HEK293T (cell line): ENCODE measurements at regions not wholly inside any gene's neighbourhood (a gene's known extent, or its start where the extent isn't known, plus 50 kb on each side); places are given as distances from the start of the nearest gene placed in this dataset.

Experiments
- ARNT ChIP-seq: fragments of 450-650 bp; IDR thresholded peaks from 2 replicates; pipeline ENCODE4 v1.6.1; 2017; ENCODE audit warnings: mild to moderate bottlenecking
- BHLHE40 ChIP-seq: fragments of 450-650 bp; IDR thresholded peaks from 2 replicates; pipeline ENCODE4 v1.6.1; 2016; ENCODE audit warnings: mild to moderate bottlenecking, moderate library complexity, borderline replicate concordance
- ELF4 ChIP-seq: fragments of 450-650 bp; IDR thresholded peaks from 2 replicates; pipeline ENCODE4 v1.6.1; 2017; ENCODE audit warnings: antibody characterized with exemption
- FOXK2 ChIP-seq: fragments of 450-650 bp; IDR thresholded peaks from 2 replicates; pipeline ENCODE4 v1.6.1; 2016; ENCODE audit warnings: mild to moderate bottlenecking
- FOXM1 ChIP-seq: fragments of 450-650 bp; IDR thresholded peaks from 2 replicates; pipeline ENCODE4 v1.6.1; 2017; ENCODE audit warnings: mild to moderate bottlenecking, borderline replicate concordance
- L3MBTL2 ChIP-seq: fragments of 450-650 bp; conservative IDR thresholded peaks from 2 replicates; pipeline ENCODE4 v1.6.1; 2016; ENCODE audit warnings: mild to moderate bottlenecking
- LEF1 ChIP-seq: fragments of 450-650 bp; IDR thresholded peaks from 2 replicates; pipeline ENCODE4 v1.6.1; 2017; ENCODE audit warnings: mild to moderate bottlenecking, borderline replicate concordance
- NFRKB ChIP-seq: fragments of 450-650 bp; IDR thresholded peaks from 2 replicates; pipeline ENCODE4 v1.6.1; 2016; ENCODE audit warnings: mild to moderate bottlenecking, moderate library complexity
- SP1 ChIP-seq: fragments of 450-650 bp; IDR thresholded peaks from 2 replicates; pipeline ENCODE4 v1.6.1; 2017
- SUZ12 ChIP-seq: fragments of 450-650 bp; IDR thresholded peaks from 2 replicates; pipeline ENCODE4 v1.6.1; 2016; ENCODE audit warnings: mild to moderate bottlenecking
- TARDBP ChIP-seq: fragments of 450-650 bp; IDR thresholded peaks from 2 replicates; pipeline ENCODE4 v1.6.1; 2016
- ZNF384 ChIP-seq: fragments of 450-650 bp; IDR thresholded peaks from 2 replicates; pipeline ENCODE4 v1.6.1; 2016
- TF ChIP-seq, protein P1 (sequence below): fragments of 450-650 bp; IDR thresholded peaks from 2 replicates; pipeline ENCODE4 v1.6.1; 2016

DNA sequence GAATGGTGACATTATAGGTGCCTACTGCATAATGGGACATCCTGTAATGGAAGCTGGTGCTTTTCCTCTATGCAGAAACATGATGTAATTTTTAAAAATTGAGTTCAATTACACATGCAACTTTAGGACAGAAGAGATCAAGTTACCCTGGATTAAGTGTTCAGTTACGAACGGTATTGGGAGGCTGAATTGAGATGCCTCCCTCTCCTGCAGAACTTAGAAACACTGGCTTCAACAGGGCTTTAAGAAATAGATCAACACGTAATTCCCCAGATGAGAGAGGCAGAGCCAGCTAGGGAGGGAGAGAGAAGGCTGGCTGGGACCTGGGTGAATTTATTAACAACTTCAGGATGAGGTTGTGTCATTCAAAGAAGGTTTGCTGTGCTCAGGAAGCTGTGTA lies 232.8 kb downstream of the CDH26 start:
- TF ChIP-seq ZNF384 (no peak), ARNT (no peak), L3MBTL2 (no peak), BHLHE40 (no peak), SP1 (no peak), ELF4 (no peak), FOXK2 (no peak), NFRKB (no peak), LEF1 (no peak), SUZ12 (no peak), FOXM1 (no peak), TARDBP (no peak)
- TF ChIP-seq, protein P1, sequence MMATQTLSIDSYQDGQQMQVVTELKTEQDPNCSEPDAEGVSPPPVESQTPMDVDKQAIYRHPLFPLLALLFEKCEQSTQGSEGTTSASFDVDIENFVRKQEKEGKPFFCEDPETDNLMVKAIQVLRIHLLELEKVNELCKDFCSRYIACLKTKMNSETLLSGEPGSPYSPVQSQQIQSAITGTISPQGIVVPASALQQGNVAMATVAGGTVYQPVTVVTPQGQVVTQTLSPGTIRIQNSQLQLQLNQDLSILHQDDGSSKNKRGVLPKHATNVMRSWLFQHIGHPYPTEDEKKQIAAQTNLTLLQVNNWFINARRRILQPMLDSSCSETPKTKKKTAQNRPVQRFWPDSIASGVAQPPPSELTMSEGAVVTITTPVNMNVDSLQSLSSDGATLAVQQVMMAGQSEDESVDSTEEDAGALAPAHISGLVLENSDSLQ, result no peak
